Islet of Langerhans (tissue), 1 donor: ENCODE measurements at regions not wholly inside any gene's neighbourhood (a gene's known extent, or its start where the extent isn't known, plus 50 kb on each side); places are given as distances from the start of the nearest gene placed in this dataset.

Experiments used
- FAIRE-seq: peaks from one replicate; lab custom pipeline; 2011; peaks lifted over from hg19 to GRCh38; lab: Jason Lieb, UNC

GRCh38 chr13:26932465-26932864 lies 171.9 kb upstream of the GPR12 start:
- FAIRE-seq: no peak

DNA sequence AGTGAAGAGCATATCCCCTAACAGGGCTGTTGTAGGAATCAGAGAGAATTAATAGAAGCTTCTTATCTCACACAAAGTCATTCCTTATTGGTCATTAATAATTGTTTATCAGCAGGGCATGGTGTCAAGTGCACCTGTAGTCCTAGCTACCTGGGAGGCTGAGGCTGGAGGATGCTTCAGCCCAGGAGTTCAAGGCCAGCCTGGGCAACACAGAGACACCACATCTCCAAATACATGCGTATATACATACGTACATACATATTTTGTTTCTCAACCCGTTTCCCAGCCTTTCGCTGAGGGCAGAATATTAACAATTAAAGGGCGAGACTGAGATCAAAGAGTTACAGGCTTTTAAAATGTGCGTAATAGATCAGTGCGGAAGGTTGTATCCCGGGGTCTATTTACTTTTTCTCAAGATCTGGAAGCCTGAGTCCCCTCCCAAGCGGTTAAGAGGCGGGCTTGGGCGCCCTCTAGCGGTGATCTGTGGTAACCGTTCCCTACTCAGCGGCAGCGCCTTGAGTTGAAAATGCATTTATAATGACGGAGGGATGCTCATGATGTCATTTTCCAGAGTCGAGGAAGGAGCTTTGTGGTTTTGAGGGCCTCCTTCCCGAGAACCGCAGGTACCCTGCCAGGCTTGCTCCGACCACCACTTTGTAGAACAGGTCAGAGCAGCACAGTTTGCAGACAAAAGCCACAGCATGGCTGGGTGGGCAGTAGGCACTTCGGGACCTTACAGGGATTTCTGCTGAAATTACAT lies 169.6 kb upstream of the GPR12 start:
- no peak for FAIRE-seq

DNA sequence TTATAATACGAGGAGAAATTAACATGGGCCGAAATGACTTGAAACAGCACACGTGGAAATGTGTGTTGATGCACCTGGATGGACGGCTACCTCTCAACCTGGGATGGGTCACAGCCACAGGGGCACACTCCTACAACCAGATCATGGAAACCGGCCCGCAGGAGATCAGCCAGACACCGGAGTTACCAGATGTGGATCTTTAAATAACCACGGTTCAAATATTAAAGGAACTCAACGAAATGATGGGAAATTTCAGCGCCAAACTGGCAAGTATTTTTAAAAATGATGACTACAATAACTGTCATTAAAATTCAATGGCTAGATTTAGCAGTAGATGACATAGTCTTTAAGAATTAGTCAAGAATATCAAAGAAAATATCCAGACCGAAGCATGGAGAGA lies 166.9 kb upstream of the GPR12 start:
- FAIRE-seq: no peak

DNA sequence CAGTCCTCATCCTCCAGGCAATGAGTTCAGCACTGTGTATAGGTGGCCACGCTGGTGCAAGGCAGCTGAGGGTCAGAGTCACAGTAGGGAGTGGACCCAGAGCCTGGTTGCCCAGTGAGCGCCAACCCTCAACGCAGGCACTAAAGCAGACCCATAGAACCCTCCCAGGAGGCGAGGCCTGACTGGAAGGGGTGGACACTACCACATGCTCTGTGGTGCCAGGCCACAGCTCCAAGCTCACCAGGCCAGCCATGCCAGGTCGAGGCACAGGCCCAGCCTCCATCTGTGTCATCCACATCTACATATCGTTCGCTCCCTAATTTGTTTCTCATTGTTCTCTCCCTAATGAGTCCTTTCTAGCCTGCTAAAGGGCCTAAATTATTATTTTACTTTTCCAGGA lies 165.8 kb upstream of the GPR12 start:
- no peak for FAIRE-seq

GRCh38 chr13:26923824-26924605 lies 163.4 kb upstream of the GPR12 start:
- FAIRE-seq: no peak

- FAIRE-seq: no peak
Measured at GRCh38 chr13:26921918-26922317, 161.3 kb upstream of the GPR12 start.

GRCh38 chr13:26920614-26921355 lies 160.2 kb upstream of the GPR12 start:
- FAIRE-seq: no peak

DNA sequence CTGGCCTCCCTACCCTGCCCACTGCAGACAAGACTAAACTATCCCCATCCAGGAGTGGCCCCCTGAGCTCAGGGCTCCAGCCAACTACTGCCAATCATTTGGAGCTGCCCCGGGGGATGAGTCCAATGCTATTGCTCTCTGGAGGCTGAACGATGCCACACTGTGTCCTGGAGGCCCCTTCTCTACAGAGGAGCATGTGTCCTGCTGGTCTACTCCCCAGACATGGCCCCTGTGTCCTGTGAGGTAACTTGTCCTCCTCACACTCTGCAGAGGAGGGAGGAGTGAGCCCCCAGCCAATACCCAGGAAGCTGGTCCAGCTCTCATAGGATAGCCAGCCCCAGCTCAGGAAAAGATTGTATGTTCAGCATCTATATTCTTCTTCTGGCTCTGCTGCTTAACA lies 159.1 kb upstream of the GPR12 start:
- no peak for FAIRE-seq

- FAIRE-seq: no peak
Measured at GRCh38 chr13:26919311-26919710, 158.7 kb upstream of the GPR12 start.

GRCh38 chr13:26914624-26915023 lies 154.0 kb upstream of the GPR12 start:
- FAIRE-seq: no peak

- FAIRE-seq: no peak
Measured at GRCh38 chr13:26914148-26914547, 153.6 kb upstream of the GPR12 start.

GRCh38 chr13:26910754-26911465 lies 150.3 kb upstream of the GPR12 start:
- no peak for FAIRE-seq

- no peak for FAIRE-seq
Measured at GRCh38 chr13:26909477-26909876, 148.9 kb upstream of the GPR12 start.

- FAIRE-seq: no peak
Measured at GRCh38 chr13:26908126-26908525, 147.5 kb upstream of the GPR12 start.

GRCh38 chr13:26899202-26899601 lies 138.6 kb upstream of the GPR12 start:
- FAIRE-seq: no peak

GRCh38 chr13:26897706-26898550 lies 137.3 kb upstream of the GPR12 start:
- no peak for FAIRE-seq

DNA sequence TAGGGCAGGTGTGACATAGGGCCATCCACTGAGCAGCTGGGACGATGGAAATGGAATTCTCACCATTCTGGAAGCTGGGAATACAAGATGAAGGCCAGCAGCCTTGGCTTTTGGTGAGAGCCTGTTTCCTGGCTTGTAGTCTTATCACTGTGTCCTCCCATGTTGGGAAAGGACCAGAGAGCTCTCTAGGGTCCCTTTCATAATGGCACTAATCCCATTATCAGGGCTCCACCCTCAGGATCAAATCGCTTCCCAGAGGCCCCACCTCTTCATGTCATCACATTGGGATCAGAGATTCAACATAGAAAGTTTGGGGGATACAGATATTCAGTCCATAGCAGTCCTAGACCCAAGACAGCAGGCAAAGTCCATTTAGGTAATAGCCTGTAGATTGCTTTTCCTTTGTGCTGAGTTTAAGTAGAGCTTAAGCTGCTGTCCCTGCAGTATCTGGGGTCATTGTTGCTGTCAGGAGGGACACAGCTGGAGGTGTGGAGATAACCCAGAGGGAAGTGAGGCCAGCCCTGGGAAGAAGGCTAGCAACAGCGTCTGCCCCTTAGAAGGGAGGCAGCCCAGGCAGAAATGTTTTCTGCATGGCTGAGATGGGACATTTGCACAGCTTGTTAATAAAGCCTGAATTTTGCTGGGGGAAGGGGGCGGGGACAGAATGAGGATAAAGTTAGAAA lies 136.5 kb upstream of the GPR12 start:
- no peak for FAIRE-seq

- no peak for FAIRE-seq
Measured at GRCh38 chr13:26895808-26896466, 135.4 kb upstream of the GPR12 start.

DNA sequence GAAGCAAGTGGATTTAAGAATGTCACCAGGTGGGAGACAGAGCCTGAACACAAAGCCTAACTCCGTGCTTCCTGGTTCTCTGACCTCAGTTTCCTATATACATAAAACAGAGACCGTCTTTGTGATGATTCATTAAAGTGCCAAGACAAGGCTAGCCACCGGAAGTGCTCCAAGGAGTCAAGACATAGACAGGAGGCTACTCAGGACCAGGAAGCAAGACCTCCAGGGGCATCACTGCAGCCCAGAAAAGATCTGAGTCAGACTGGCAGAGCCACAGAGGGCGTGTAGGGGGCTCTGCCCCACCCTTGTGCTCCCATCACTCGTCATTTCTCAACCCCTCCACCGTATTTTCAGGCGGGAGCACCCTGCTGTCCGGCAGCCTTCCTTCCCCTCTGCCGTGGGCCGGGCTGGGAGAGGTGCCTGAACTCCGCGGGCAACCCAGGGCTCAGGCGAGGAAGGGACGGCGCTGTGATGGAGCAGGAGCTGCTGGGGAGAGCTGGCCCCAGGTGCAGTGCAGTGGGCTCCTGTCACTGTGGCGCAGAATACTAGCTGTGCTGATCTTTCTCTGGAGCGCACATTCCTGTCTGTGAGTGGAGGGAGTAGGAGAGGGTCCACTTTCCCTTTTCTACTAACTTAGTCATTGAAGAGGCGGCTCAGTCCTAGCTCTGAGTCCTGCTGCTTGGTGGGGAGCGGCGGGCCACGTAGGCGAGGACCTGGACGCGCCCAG lies 134.7 kb upstream of the GPR12 start:
- no peak for FAIRE-seq

DNA sequence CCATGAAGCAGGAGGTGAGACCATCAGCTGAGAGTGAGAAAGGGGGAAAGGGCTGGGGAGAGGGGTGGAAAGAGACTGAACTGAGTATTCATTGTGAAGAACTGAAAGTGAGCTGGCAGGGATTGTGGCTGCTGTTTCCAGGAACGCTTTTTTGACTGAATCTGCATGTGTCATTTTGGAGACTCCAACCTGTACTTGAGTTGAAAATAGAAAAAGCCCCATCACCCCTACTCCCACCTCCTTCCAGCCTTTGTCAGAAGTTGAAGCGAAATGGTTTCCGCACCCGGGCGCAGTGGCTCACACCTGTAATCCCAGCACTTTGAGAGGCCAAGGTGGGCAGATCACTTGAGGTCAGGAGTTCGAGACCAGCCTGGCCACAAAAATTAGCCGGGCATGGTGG lies 128.0 kb upstream of the GPR12 start:
- no peak for FAIRE-seq
